GM12875 (cell line): ENCODE measurements at regions not wholly inside any gene's neighbourhood (a gene's known extent, or its start where the extent isn't known, plus 50 kb on each side); places are given as distances from the start of the nearest gene placed in this dataset.

Source experiments
- H3K4me3 ChIP-seq: one replicate; pipeline ENCODE4 v1.5.1; 2011; ENCODE audit warnings: low read depth, low read length, control low read depth
- CTCF ChIP-seq: IDR thresholded peaks from 2 replicates; pipeline ENCODE4 v1.5.1; 2011; ENCODE audit warnings: low read depth, mild to moderate bottlenecking, control low read depth, inconsistent platforms, low read length, moderate library complexity, borderline replicate concordance; ENCODE audit not compliant: insufficient read depth

- no peak overlapping the region for H3K4me3 ChIP-seq
- TF ChIP-seq CTCF = no peak
Observed at GRCh38 chr2:221802089-221802488, 230.0 kb upstream of the EPHA4 start.

GRCh38 chr2:221792971-221793521 lies 220.9 kb upstream of the EPHA4 start:
- H3K4me3 ChIP-seq = no peak overlapping the region
- no peak for TF ChIP-seq CTCF

GRCh38 chr2:221791844-221792243 lies 219.7 kb upstream of the EPHA4 start:
- TF ChIP-seq CTCF = no peak
- H3K4me3 ChIP-seq = no peak overlapping the region

GRCh38 chr2:221787561-221787960 lies 215.5 kb upstream of the EPHA4 start:
- TF ChIP-seq CTCF = no peak

GRCh38 chr2:221786297-221786926 lies 214.3 kb upstream of the EPHA4 start:
- H3K4me3 ChIP-seq = no peak overlapping the region
- TF ChIP-seq CTCF = no peak

More at GRCh38 chr2:221787561-221787960, 215.5 kb upstream of the EPHA4 start:
- H3K4me3 ChIP-seq = no peak overlapping the region

- TF ChIP-seq CTCF = no peak
Observed at GRCh38 chr2:221780281-221780688, 208.2 kb upstream of the EPHA4 start.

GRCh38 chr2:221779614-221780067 lies 207.5 kb upstream of the EPHA4 start:
- TF ChIP-seq CTCF = no peak
- no peak overlapping the region for H3K4me3 ChIP-seq

More at GRCh38 chr2:221780281-221780688, 208.2 kb upstream of the EPHA4 start:
- H3K4me3 ChIP-seq = no peak overlapping the region
